GM12878 (cell line): ENCODE measurements at regions not wholly inside any gene's neighbourhood (a gene's known extent, or its start where the extent isn't known, plus 50 kb on each side); places are given as distances from the start of the nearest gene placed in this dataset.

ENCODE experiments used
- ATAC-seq: fragments of 200-7000 bp; cut with Tn5 transposase; 3 replicates; pipeline ENCODE4 v1.9.1; 2020; ENCODE audit warnings: mild to moderate bottlenecking, moderate library complexity
- BruUV-seq: library from RNA; stranded (reverse); fragments of 400-500 nt; replicated peaks from 2 replicates; lab custom pipeline; 2021; lab: Mats Ljungman, UMichigan
- CTCF ChIA-PET: fragments of 300-600 bp; sonication (Branson Sonifier 250); formaldehyde crosslinking; extraction: SDS; loops from one replicate; lab custom pipeline; 2021; ENCODE audit warnings: inconsistent platforms; lab: Yijun Ruan, JAX
- POLR2A ChIA-PET: fragments of 350-600 bp; formaldehyde crosslinking; extraction: SDS; loops from one replicate; lab custom pipeline; 2021; ENCODE audit warnings: inconsistent platforms; lab: Charles Lee
- RAD21 ChIA-PET: fragments of 300-600 bp; sonication (Branson Sonifier 250); formaldehyde crosslinking; loops from one replicate; lab custom pipeline; 2023; ENCODE audit warnings: antibody characterized with exemption; ENCODE audit not compliant: unreplicated experiment; lab: Charles Lee
- SMC1A ChIA-PET: fragments of 300-600 bp; sonication (Branson Sonifier 250); formaldehyde crosslinking; loops from one replicate; lab custom pipeline; 2023; ENCODE audit not compliant: unreplicated experiment, uncharacterized antibody; lab: Charles Lee
- DNase-seq: peaks from one replicate; pipeline ENCODE4 v3.0.0-alpha.2; 2011; ENCODE audit warnings: low read depth, low spot score
- FAIRE-seq: peaks from 3 replicates; lab custom pipeline; 2011; peaks lifted over from hg19 to GRCh38; lab: Jason Lieb, UNC
- H2AFZ ChIP-seq: 2 replicates; pipeline ENCODE4 v1.6.0; 2011; ENCODE audit warnings: low read depth, low read length, control low read depth; ENCODE audit not compliant: control insufficient read depth
- H3K27ac ChIP-seq: 2 replicates; pipeline ENCODE4 v1.5.1; 2011; ENCODE audit warnings: control low read depth; ENCODE audit not compliant: control insufficient read depth, insufficient read depth
- H3K27me3 ChIP-seq, 2 experiments: replicated peaks in 1 of 2; 2 replicates each; pipeline versions ENCODE4 v1.6.0 to v1.6.1; 2011; ENCODE audit warnings: low read length in 1 of 2; ENCODE audit not compliant: control insufficient read depth in 2 of 2, insufficient read depth in 2 of 2
- H3K36me3 ChIP-seq, 2 experiments: 2 replicates each; pipeline ENCODE4 v1.5.1; 2011; ENCODE audit warnings: low read length in 1 of 2; ENCODE audit not compliant: control insufficient read depth in 2 of 2, insufficient read depth in 2 of 2
- H3K4me1 ChIP-seq: 2 replicates; pipeline ENCODE4 v1.6.1; 2011; ENCODE audit warnings: mild to moderate bottlenecking, low read length, moderate library complexity, mixed read lengths; ENCODE audit not compliant: control insufficient read depth, insufficient read depth
- H3K4me2 ChIP-seq: 2 replicates; pipeline ENCODE4 v1.6.0; 2011; ENCODE audit warnings: control low read depth; ENCODE audit not compliant: control insufficient read depth, insufficient read depth
- H3K4me3 ChIP-seq: fragments of 200-600 bp; sonication (generic); 2 replicates; pipeline ENCODE4 v1.5.1; 2016
- H3K79me2 ChIP-seq: 2 replicates; pipeline ENCODE4 v1.6.0; 2011; ENCODE audit warnings: low read length; ENCODE audit not compliant: control insufficient read depth, insufficient read depth
- H3K9ac ChIP-seq: 2 replicates; pipeline ENCODE4 v1.8.0; 2011; ENCODE audit warnings: low read length, control low read depth, mixed read lengths; ENCODE audit not compliant: control insufficient read depth, insufficient read depth
- H3K9me3 ChIP-seq: replicated peaks from 3 replicates; pipeline ENCODE4 v1.5.1; 2011; ENCODE audit warnings: mild to moderate bottlenecking, low read length; ENCODE audit not compliant: control insufficient read depth, insufficient read depth
- H4K20me1 ChIP-seq: 2 replicates; pipeline ENCODE4 v1.6.0; 2011; ENCODE audit not compliant: control insufficient read depth, insufficient read depth
- CBX5 ChIP-seq: sonication (generic); IDR thresholded peaks from 2 replicates; pipeline ENCODE4 v1.6.1; 2016; ENCODE audit warnings: low read depth, moderate library complexity, mild to moderate bottlenecking, inconsistent platforms
- IRF5 ChIP-seq: fragments of 450-650 bp; IDR thresholded peaks from 2 replicates; pipeline ENCODE4 v1.6.1; 2017; ENCODE audit warnings: borderline replicate concordance
- TCF3 ChIP-seq: IDR thresholded peaks from 2 replicates; pipeline ENCODE4 v1.6.1; 2012; ENCODE audit warnings: low read depth, mild to moderate bottlenecking, low read length, borderline replicate concordance; ENCODE audit not compliant: insufficient read depth
- WGBS: methylation state at CpG from one replicate; pipeline ENCODE4 v1.1.6; 2016; ENCODE audit warnings: low lambda C conversion rate; ENCODE audit not compliant: insufficient replicate concordance, insufficient coverage; ENCODE audit errors: missing lambda C conversion rate; 5-methylcytosine and 5-hydroxymethylcytosine counted together
- in situ Hi-C: fragments of 300-500 bp; cut with MboI; formaldehyde crosslinking; loops from 9 replicates; pipeline ENCODE4 v1.14.3; 2018; ENCODE audit warnings: mixed read lengths
- intact Hi-C: fragments of 100-400 bp; cut with micrococcal nuclease; formaldehyde crosslinking; loops from one replicate; pipeline ENCODE4 v1.14.2; 2022; ENCODE audit not compliant: unreplicated experiment
- TF ChIP-seq, protein P1 (sequence below): IDR thresholded peaks from 2 replicates; pipeline ENCODE4 v1.6.1; 2011; ENCODE audit warnings: mild to moderate bottlenecking, low read depth, low read length, moderate library complexity; ENCODE audit not compliant: insufficient replicate concordance
- TF ChIP-seq, protein P2 (sequence below): fragments of 450-650 bp; IDR thresholded peaks from 2 replicates; pipeline ENCODE4 v1.6.1; 2017; ENCODE audit warnings: antibody characterized with exemption, mild to moderate bottlenecking, moderate library complexity

- no peak for TF ChIP-seq IRF5
- TF ChIP-seq TCF3 = no peak
- TF ChIP-seq, all 136 proteins: peak for 0
These were observed 55.1 kb upstream of the COX20 start (continued) for GRCh38 chr1:244780311-244780710.

- TF ChIP-seq, protein P1, sequence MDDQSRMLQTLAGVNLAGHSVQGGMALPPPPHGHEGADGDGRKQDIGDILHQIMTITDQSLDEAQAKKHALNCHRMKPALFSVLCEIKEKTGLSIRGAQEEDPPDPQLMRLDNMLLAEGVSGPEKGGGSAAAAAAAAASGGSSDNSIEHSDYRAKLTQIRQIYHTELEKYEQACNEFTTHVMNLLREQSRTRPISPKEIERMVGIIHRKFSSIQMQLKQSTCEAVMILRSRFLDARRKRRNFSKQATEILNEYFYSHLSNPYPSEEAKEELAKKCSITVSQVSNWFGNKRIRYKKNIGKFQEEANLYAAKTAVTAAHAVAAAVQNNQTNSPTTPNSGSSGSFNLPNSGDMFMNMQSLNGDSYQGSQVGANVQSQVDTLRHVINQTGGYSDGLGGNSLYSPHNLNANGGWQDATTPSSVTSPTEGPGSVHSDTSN = no peak
- TF ChIP-seq, protein P2, sequence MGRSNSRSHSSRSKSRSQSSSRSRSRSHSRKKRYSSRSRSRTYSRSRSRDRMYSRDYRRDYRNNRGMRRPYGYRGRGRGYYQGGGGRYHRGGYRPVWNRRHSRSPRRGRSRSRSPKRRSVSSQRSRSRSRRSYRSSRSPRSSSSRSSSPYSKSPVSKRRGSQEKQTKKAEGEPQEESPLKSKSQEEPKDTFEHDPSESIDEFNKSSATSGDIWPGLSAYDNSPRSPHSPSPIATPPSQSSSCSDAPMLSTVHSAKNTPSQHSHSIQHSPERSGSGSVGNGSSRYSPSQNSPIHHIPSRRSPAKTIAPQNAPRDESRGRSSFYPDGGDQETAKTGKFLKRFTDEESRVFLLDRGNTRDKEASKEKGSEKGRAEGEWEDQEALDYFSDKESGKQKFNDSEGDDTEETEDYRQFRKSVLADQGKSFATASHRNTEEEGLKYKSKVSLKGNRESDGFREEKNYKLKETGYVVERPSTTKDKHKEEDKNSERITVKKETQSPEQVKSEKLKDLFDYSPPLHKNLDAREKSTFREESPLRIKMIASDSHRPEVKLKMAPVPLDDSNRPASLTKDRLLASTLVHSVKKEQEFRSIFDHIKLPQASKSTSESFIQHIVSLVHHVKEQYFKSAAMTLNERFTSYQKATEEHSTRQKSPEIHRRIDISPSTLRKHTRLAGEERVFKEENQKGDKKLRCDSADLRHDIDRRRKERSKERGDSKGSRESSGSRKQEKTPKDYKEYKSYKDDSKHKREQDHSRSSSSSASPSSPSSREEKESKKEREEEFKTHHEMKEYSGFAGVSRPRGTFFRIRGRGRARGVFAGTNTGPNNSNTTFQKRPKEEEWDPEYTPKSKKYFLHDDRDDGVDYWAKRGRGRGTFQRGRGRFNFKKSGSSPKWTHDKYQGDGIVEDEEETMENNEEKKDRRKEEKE = no peak
- TF ChIP-seq CBX5 = no peak
- TF ChIP-seq, all 136 proteins: peak for 0
- WGBS = 23% methylated on average over 3 of the region's 3 CpGs
- Histone ChIP-seq H3K27ac (no peak overlapping the region), H4K20me1 (no peaks in the 10 kb centered on the region), H2AFZ (no peak overlapping the region), H3K4me2 (no peak overlapping the region), H3K27me3 (peaks cover 0 to 1% of the 10 kb centered on the region in 2 experiments; a peak in 2 of 4 replicates), H3K79me2 (no peaks in the 10 kb centered on the region), H3K4me3 (no peak overlapping the region), H3K4me1 (no peaks in the 10 kb centered on the region), H3K36me3 (no peaks in the 10 kb centered on the region), H3K9ac (no peak overlapping the region), H3K9me3 (no peaks in the 10 kb centered on the region)
- ChIA-PET RAD21 (no interaction called here), POLR2A (no interaction called here), SMC1A (interaction anchor here (1.3 kb wide), 1 partner anchor 111 kb away, joined by 3 read pairs; no protein-coding TSS in a partner anchor), CTCF (interaction anchor here (2.0 kb wide), 1 partner anchor 260 kb away, joined by 6 read pairs; no protein-coding TSS in a partner anchor)
- in situ Hi-C loops (no loop called here), intact Hi-C loops (no loop called here)
- FAIRE-seq (no peak), DNase-seq (no peak), ATAC-seq (no peak)
- no TSS peak for BruUV-seq
These were observed 53.4 kb upstream of the COX20 start for GRCh38 chr1:244782056-244782455.
